Loucy (cell line): ENCODE measurements at regions not wholly inside any gene's neighbourhood (a gene's known extent, or its start where the extent isn't known, plus 50 kb on each side); places are given as distances from the start of the nearest gene placed in this dataset.

Experiments
- EZH2phosphoT487 ChIP-seq: fragments of 200-600 bp; IDR thresholded peaks from 2 replicates; pipeline ENCODE4 v1.6.1; 2018; ENCODE audit warnings: antibody characterized with exemption, mild to moderate bottlenecking, moderate library complexity, borderline replicate concordance
- TF ChIP-seq, protein P1 (sequence below): fragments of 200-600 bp; sonication (generic); conservative IDR thresholded peaks from 2 replicates; pipeline ENCODE4 v1.5.1; 2014; ENCODE audit warnings: mild to moderate bottlenecking, antibody characterized with exemption, low read length

DNA sequence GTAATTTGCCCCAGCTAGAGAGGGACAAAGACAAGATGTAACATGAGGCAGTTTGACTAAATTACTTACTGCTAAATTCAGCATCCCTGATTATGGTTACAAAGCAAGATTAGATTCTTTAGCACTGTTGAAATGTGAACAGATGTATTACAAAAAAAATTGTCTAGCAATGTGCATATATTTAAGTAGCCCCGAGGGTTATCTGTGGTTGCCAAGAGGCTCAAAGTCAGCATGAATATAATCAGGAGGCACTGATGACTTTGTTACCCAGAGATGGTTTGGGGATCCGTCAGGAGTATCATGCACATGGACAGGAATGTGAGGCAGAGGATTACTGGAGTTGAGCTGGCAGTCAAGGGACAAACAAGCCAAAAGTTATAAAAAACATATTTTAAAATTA is 356.9 kb upstream of the CCDC196 start:
- TF ChIP-seq, protein P1, sequence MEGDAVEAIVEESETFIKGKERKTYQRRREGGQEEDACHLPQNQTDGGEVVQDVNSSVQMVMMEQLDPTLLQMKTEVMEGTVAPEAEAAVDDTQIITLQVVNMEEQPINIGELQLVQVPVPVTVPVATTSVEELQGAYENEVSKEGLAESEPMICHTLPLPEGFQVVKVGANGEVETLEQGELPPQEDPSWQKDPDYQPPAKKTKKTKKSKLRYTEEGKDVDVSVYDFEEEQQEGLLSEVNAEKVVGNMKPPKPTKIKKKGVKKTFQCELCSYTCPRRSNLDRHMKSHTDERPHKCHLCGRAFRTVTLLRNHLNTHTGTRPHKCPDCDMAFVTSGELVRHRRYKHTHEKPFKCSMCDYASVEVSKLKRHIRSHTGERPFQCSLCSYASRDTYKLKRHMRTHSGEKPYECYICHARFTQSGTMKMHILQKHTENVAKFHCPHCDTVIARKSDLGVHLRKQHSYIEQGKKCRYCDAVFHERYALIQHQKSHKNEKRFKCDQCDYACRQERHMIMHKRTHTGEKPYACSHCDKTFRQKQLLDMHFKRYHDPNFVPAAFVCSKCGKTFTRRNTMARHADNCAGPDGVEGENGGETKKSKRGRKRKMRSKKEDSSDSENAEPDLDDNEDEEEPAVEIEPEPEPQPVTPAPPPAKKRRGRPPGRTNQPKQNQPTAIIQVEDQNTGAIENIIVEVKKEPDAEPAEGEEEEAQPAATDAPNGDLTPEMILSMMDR = no peak
- no peak for TF ChIP-seq EZH2phosphoT487
